NCI-H2227 (cell line): ENCODE measurements at regions not wholly inside any gene's neighbourhood (a gene's known extent, or its start where the extent isn't known, plus 50 kb on each side); places are given as distances from the start of the nearest gene placed in this dataset.
"Not testable (repeated sequence)": the region's sequence is repeated elsewhere in the genome, so short reads cannot be mapped to it uniquely, and the experiment has no call there.

Experiments used
- DNase-seq: peaks from one replicate; lab custom pipeline; 2025; ENCODE audit not compliant: unreplicated experiment; lab: John Stamatoyannopoulos, UW

DNA sequence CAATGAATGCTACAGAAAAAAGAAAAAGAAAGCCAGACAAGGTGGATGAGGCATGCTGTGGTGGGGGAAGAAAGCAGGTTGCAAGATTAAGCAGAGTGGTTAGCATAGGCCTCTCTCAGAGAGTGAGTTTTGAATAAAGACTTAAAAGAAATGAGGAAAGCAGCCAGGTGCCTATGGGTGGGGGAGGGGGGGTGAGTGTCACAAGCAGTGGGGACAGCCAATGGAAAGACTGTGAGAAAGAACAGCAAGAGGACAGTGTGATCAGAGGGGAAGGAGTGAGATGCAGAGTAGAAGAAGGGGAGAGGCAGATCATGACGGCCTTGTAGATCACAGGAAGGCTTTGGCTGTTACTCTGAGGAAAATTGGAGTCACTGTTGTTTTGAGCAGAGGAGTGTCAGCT lies 162.5 kb downstream of the SOX3 start:
- DNase-seq: no peak

DNA sequence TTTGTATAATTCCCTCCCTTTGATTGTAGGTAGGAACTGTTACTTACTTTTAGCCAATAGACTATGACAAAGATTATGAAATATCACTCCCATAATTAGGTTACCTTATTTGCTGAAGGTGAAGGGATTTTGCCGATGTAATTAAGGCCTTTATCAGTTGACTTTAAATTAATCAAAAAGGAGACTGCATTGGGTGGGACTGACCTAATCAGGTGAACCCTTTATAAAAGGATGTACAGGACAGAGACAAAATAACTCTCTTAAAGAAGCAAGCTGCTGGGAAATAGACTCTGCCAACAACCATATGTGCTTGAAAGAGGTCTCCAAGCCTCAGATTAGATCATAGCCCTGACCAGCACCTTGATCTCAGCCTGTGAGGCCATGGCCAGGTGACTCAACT lies 167.6 kb downstream of the SOX3 start:
- DNase-seq: no peak

DNA sequence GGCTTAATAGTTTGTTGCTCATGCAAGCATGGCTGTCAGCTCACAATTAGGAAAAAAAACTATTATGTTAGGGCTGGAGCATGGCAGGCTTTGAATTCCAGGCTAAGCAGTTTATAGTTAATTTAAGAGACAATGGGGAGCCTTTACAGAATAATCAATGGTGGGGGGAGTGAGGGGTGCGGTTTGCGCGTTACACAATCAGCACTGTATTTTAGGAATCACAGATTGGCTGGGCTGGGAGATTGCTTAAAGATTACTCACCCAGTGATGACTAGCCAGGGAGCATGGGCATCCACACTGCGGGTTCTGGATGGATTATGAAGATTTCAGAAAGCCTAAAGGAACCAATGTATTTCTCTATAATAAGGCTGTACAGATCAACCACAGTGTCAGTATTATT lies 186.6 kb downstream of the SOX3 start:
- no peak for DNase-seq

DNA sequence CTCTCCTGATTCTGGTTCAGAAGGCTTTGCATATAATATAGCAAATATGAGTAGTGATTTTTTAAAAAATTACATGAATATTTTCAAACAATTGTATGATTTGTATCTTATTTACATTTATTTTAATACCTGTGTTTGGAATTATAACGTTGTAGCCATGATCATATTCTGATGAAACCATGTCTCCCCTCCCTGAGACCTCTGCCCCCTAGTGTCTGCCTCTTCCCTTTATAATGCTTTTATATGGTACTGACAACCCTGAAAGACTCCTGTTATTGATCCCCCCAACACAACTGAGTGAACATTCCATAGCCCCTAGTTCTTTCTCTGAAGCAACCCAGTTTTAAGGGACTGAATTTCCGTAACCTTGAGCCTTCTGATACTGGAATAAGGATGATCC lies 187.4 kb downstream of the SOX3 start:
- DNase-seq: no peak

DNA sequence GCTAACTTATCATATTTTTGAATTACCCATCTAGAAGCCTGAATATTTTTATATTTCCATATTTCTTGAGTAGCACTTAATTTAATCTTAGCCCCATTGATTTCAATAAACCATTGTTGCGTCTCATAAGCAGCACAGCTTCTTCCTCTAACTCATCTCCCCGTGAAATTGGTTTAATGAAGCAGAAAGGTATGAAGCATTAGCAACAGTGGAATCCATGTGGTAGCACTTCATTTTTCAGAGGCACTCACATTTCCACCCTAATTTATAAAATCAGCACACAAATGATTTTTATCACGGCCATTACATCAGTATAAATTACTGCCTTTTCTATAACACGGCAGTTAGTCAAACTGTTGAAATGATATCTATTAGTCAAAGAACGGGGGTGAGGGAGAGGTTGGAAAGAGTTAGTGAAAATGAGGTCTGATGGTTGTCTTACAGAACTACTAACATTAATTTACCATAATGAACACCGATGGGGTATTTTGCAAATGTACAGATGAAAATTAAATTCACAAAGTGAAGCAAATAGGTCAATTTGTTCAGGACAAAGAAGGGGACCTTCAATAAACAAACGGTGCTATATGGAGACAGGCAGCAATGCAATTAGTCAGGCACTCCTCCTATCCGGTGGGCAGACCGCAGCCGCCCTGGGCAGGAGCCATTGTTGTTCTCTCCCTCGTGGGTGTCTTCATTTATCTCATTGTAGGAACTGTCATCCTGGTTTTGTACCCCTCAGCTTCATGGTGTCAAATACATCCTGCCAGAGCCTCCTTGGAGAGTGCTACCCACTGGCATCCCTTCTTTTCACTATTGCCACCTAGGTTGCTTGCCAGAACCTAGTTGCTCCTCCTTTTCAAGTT lies 205.7 kb downstream of the SOX3 start:
- DNase-seq: no peak

DNA sequence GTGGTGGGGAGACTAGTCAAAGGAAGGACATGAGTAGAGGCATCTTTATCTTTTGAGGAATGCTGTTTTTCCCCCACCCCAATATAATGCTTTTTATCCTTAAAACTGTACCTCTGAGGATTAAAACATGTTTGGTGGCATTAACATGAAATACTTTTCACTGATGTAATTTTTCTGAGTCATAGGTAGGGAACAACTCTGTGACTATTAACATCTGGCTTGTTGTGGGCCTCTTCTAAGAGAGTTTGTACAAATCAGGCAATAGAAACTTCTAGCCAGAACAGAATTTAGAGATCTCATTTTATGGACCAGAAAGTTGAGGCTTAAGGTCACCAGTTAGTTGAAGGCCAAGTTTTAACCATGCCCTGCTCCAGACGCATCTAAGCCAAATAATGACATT lies 207.6 kb downstream of the SOX3 start:
- no peak for DNase-seq

DNA sequence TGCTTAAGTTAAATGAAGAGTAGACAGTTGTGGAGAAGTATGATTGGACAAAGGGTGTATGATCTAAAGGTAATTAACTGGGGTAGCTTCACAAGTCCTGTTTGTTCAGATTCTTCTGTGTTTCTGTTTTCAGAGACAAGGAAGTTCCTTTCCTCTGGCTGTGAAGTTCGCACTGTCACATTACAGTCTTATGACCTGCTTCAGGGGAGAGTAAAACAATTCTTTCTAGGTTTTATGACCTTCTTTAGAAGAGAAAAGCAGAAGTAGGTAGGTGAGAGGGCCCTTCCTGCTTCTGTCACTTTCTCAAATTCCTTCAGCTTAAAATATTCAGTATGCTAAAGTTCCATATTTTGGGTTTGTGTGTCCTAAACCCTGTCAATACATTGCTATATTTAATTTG lies 211.9 kb downstream of the SOX3 start:
- DNase-seq: no peak

DNA sequence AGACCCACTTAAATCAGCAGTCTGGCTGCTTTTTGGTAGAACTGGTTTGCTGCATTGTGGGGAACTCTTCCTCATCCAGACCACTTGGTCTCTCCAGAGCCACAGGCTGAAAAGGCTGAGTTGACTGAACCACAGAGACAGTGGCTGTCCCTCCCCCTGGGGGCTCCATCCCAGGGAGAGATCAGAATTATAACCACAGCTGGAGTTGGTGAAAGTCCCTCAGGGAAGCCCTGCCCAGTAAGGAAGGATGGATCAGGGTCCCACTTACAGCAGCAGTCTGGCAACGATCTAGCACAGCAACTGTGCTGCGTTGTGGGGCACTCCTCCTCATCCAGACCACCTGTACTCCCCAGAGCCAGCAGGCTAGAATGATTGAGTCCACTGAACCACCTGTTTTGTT lies 212.7 kb downstream of the SOX3 start:
- no peak for DNase-seq

DNA sequence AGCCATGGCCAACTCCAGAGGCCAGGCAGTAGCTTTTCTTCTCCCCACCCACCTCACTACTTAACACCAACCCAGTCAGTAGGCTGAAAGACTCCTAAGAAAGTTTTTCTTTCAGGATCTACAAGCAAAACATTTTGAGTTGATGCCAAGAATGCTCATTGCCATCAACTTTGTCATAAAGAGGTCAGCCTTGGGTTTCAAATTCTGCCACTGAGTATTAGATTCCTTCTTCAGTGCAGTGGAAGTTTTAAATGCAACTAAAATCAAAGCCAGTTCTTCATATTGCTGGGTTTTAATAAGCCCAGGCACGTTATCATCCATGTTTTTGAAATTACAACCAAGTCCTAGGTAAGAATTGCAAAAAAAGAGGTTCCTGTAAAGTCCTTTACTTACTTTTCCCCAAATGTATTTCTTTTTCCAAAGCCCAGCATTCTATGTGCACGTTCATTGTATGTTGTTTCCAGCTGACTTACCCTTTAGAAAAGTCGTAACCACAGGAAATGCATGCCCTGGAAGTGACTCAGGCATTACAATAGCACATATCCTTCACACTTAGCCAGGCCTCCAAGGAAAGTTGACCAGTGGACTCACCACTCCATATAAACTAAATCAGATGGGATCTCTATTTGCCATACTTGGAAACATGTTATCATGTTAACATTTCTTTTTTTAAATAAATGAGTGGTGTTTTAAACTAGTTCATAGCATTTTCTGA lies 229.9 kb downstream of the SOX3 start:
- no peak for DNase-seq

GRCh38 chrX:140273921-140274320 lies 230.9 kb downstream of the SOX3 start:
- DNase-seq: no peak

GRCh38 chrX:140250391-140250790 lies 254.5 kb downstream of the SOX3 start:
- DNase-seq: no peak

DNA sequence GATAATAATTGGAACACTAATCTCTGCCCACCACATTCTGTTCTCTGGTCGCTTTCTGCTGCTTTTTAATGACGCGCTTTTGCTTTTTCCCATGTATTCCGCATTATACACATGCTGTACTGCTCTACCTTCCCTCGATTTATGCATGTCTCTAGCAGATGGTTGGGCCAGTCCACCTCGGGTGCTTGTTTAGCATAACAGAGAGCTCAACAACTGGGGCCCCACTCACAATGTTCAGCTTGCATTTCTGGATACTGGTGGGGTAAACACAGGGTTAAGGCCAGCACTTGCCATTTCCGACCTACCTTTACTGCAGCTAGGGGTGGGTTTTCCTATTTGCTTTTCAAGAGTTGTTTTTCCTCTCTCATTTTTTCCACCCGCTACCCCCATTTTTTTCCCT lies 255.8 kb downstream of the SOX3 start:
- no peak for DNase-seq

DNA sequence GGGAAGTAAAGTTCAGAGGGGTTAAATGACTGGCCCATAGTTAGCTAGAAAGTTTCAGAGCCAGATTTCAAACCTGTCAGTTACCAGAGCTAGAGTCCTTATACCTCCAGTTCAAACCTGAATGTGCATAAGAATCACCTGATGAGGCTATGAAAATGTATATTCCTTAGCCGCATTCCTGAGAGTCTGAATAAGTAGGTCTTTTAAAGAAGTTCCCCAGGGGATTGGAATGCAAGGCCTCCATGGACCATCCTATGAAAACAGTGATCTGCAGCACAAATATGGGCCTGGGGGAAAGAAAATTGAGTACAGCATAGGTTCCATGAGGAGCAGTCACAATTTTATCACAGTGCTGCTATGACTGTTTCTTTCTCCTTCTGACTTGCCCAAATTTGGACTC lies 263.9 kb upstream of the CXorf66 start:
- DNase-seq: no peak

GRCh38 chrX:140226037-140226436 lies 260.7 kb upstream of the CXorf66 start:
- not testable (repeated sequence) for DNase-seq

GRCh38 chrX:140215894-140216293 lies 250.6 kb upstream of the CXorf66 start:
- DNase-seq: not testable (repeated sequence)

GRCh38 chrX:140214518-140214917 lies 249.2 kb upstream of the CXorf66 start:
- DNase-seq: not testable (repeated sequence)

DNA sequence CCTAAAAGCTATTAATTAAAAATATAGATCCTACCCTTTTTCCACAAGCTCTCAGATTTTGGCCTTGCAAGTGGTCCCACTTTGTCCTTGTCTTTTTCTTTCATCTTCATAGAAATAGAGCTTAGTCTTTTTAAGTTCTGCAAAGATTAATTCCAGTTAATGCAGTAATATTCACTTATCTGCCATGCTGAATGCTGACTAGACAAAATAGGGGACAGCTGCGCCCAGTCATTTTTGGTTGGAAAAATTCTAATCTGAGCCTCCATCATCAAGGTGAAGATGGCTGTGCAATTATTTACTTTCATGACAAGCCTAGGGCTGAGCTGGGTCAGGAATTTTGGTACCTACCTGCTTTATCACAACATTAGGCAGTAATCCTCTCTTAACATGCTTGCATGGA lies 241.3 kb upstream of the CXorf66 start:
- no peak for DNase-seq

GRCh38 chrX:140190441-140191108 lies 225.3 kb upstream of the CXorf66 start:
- DNase-seq: no peak

- no peak for DNase-seq
These were observed 215.3 kb upstream of the CXorf66 start for GRCh38 chrX:140180585-140180984.

- DNase-seq: no peak
These were observed 212.5 kb upstream of the CXorf66 start for GRCh38 chrX:140177821-140178220.

GRCh38 chrX:140172401-140172800 lies 207.1 kb upstream of the CXorf66 start:
- no peak for DNase-seq

GRCh38 chrX:140167551-140167950 lies 202.2 kb upstream of the CXorf66 start:
- no peak for DNase-seq
